Peyer's patch (tissue), 4 donors: ENCODE measurements at regions not wholly inside any gene's neighbourhood (a gene's known extent, or its start where the extent isn't known, plus 50 kb on each side); places are given as distances from the start of the nearest gene placed in this dataset.

Experiments
- CTCF ChIP-seq, 6 experiments: fragments of 450-650 bp in 4 of 6; fragments of 200-600 bp in 2 of 6; sonication (generic) in 1 of 6; IDR thresholded peaks; one replicate each; pipeline ENCODE4 v1.5.1; 2017 to 2019; ENCODE audit warnings: antibody characterized with exemption in 6 of 6, mild to moderate bottlenecking in 3 of 6, moderate library complexity in 1 of 6
- POLR2A ChIP-seq, 2 donors: fragments of 450-650 bp; IDR thresholded peaks; one replicate each; pipeline ENCODE4 v1.5.1; 2017; ENCODE audit warnings: antibody characterized with exemption in 2 of 2, mild to moderate bottlenecking in 2 of 2, moderate library complexity in 2 of 2

- TF ChIP-seq POLR2A (IDR thresholded peaks at IDR 0.05) (no peak), CTCF (IDR thresholded peaks at IDR 0.05) (no peak)
These were observed 51.4 kb upstream of the ZFP42 start for GRCh38 chr4:187944179-187944578.
